SU-DHL-6 (cell line): ENCODE measurements at regions not wholly inside any gene's neighbourhood (a gene's known extent, or its start where the extent isn't known, plus 50 kb on each side); places are given as distances from the start of the nearest gene placed in this dataset.

Experiments
- CTCF ChIP-seq: fragments of 200-600 bp; sonication (generic); IDR thresholded peaks from one replicate; pipeline ENCODE4 v1.5.1; 2017; ENCODE audit warnings: antibody characterized with exemption, mild to moderate bottlenecking, low read length, moderate library complexity; ENCODE audit not compliant: insufficient read depth, poor library complexity, severe bottlenecking
- EZH2phosphoT487 ChIP-seq: fragments of 200-600 bp; sonication (generic), shearing (Covaris generic); conservative IDR thresholded peaks from 2 replicates; pipeline ENCODE4 v1.6.1; 2018; ENCODE audit warnings: mild to moderate bottlenecking, antibody characterized with exemption, low read length, moderate library complexity, mixed read lengths

GRCh38 chr13:31943591-31943990 is 88.0 kb upstream of the FRY start:
- TF ChIP-seq EZH2phosphoT487 (no peak), CTCF (no peak)
